Esophagus squamous epithelium (tissue), 4 donors: ENCODE measurements at regions not wholly inside any gene's neighbourhood (a gene's known extent, or its start where the extent isn't known, plus 50 kb on each side); places are given as distances from the start of the nearest gene placed in this dataset.

Source experiments
- CTCF ChIP-seq, 6 experiments: fragments of 450-650 bp in 4 of 6; fragments of 200-600 bp in 2 of 6; sonication (generic) in 2 of 6; IDR thresholded peaks; one replicate each; pipeline ENCODE4 v1.5.1; 2016 to 2019; ENCODE audit warnings: antibody characterized with exemption in 6 of 6, mild to moderate bottlenecking in 4 of 6, moderate library complexity in 4 of 6
- POLR2A ChIP-seq, 4 donors: fragments of 450-650 bp; IDR thresholded peaks; one replicate each; pipeline ENCODE4 v1.6.1; 2017; ENCODE audit warnings: antibody characterized with exemption in 4 of 4, mild to moderate bottlenecking in 4 of 4, moderate library complexity in 3 of 4

DNA sequence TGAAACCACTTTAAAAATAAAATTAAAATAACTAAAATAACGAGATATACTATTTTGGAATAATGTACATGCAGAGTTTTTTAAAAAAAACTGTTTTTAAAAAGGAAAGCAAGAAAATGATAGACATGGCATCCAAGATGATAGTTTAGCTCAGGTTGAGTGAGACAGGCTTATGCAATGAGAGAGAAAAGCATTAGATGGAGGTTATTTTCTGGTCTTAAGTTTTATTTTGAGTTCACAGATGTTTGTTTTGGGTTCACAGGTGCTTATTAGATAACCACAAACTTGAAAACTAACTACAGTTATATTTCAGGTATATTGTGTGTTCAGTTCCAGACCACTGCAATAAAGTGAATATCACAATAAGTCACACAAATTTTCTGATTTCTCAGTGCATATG is 413.6 kb upstream of the TMCO5A start:
- TF ChIP-seq CTCF (IDR thresholded peaks at IDR 0.05): no peak
- no peak for TF ChIP-seq POLR2A (IDR thresholded peaks at IDR 0.05)
